Ectodermal cell (in vitro differentiated cells): ENCODE measurements at regions not wholly inside any gene's neighbourhood (a gene's known extent, or its start where the extent isn't known, plus 50 kb on each side); places are given as distances from the start of the nearest gene placed in this dataset.

ENCODE experiments used
- H3K27ac ChIP-seq: 2 replicates; pipeline ENCODE4 v1.7.0; 2013; ENCODE audit warnings: mild to moderate bottlenecking, low read depth, low read length; ENCODE audit not compliant: insufficient read depth, poor library complexity, severe bottlenecking
- H3K27me3 ChIP-seq: 2 replicates; pipeline ENCODE4 v1.7.0; 2013; ENCODE audit warnings: mild to moderate bottlenecking, low read length; ENCODE audit not compliant: insufficient read depth, control insufficient read depth, poor library complexity, severe bottlenecking
- H3K36me3 ChIP-seq: one replicate; pipeline ENCODE4 v1.7.0; 2013; ENCODE audit warnings: low read length; ENCODE audit not compliant: control insufficient read depth, insufficient read depth
- H3K4me1 ChIP-seq: one replicate; pipeline ENCODE4 v1.7.0; 2013; ENCODE audit warnings: low read length; ENCODE audit not compliant: control insufficient read depth, insufficient read depth
- H3K4me3 ChIP-seq: 2 replicates; pipeline ENCODE4 v1.7.0; 2013; ENCODE audit warnings: low read depth, low read length, control low read depth; ENCODE audit not compliant: insufficient read depth
- H3K9me3 ChIP-seq: 2 replicates; pipeline ENCODE4 v1.7.0; 2013; ENCODE audit warnings: mild to moderate bottlenecking, low read length, moderate library complexity; ENCODE audit not compliant: control insufficient read depth
- WGBS, 2 experiments: methylation state at CpG; one replicate each; pipeline ENCODE4 v1.1.7; 2013; ENCODE audit warnings: missing lambda C conversion rate in 2 of 2; 5-methylcytosine and 5-hydroxymethylcytosine counted together

- Histone ChIP-seq H3K27me3 (no peaks in the 10 kb centered on the region), H3K4me3 (no peak overlapping the region), H3K9me3 (no peaks in the 10 kb centered on the region), H3K4me1 (no peaks in the 10 kb centered on the region), H3K36me3 (no peaks in the 10 kb centered on the region), H3K27ac (no peak overlapping the region)
- WGBS, 2 experiments = 89% methylated on average over 6 of the region's 6 CpGs
Measured at GRCh38 chr12:118827606-118828005, 153.7 kb upstream of the SRRM4 start.

DNA sequence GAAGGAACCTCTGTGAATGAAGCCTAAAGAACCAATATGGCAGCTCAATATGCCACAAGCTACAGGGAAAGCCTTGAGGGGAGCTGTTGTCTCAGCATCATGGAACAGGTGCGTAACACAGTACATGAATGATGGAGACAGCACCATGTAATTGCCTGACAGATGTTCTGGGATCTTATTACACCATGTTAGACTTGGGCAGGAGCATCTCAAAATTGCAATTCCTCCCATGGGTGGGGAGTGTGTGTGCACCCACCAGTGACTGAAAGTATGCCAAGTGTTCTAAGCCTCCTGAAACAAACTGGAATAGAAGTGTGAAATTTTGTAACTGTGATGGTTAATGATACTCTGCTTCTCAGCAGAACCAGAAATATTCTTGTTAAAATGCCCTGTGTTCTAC lies 151.0 kb upstream of the SRRM4 start:
- H3K4me1 ChIP-seq = no peaks in the 10 kb centered on the region
- WGBS, 2 experiments = 97% methylated on average over 1 of the region's 1 CpG
- H3K27ac ChIP-seq = no peak overlapping the region

GRCh38 chr12:118835926-118836325 lies 145.4 kb upstream of the SRRM4 start:
- H3K36me3 ChIP-seq = no peaks in the 10 kb centered on the region
- no peak overlapping the region for H3K4me3 ChIP-seq
- no peak overlapping the region for H3K27ac ChIP-seq
- WGBS, 2 experiments = 91 to 93% methylated on average over 1 of the region's 1 CpG
- H3K27me3 ChIP-seq = no peaks in the 10 kb centered on the region
- no peaks in the 10 kb centered on the region for H3K9me3 ChIP-seq
- no peaks in the 10 kb centered on the region for H3K4me1 ChIP-seq

More for the DNA sequence above, 151.0 kb upstream of the SRRM4 start:
- H3K36me3 ChIP-seq = no peaks in the 10 kb centered on the region
- H3K4me3 ChIP-seq = no peak overlapping the region
- no peaks in the 10 kb centered on the region for H3K27me3 ChIP-seq
- no peaks in the 10 kb centered on the region for H3K9me3 ChIP-seq

DNA sequence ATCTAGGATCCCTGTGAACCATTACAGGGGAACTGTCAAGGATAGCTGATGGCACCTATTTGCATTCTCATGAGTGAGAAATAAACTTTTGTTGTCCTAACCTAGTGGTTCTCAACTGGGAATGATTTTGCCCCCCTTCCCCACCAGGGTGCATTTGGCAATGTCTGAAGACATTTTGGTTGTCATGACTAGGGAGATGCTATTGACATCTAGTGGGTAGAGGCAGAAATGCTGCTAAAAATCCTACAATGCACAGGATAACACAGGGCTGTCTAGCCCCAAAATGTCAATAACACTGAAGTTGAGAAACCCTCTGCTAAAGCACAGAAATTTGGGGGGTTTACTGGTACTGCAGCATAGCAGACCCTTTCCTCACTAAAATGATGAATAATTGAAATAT lies 140.9 kb upstream of the SRRM4 start:
- Histone ChIP-seq H3K4me1 (no peaks in the 10 kb centered on the region), H3K27me3 (no peaks in the 10 kb centered on the region), H3K36me3 (no peaks in the 10 kb centered on the region), H3K27ac (no peak overlapping the region), H3K4me3 (no peak overlapping the region), H3K9me3 (no peaks in the 10 kb centered on the region)

DNA sequence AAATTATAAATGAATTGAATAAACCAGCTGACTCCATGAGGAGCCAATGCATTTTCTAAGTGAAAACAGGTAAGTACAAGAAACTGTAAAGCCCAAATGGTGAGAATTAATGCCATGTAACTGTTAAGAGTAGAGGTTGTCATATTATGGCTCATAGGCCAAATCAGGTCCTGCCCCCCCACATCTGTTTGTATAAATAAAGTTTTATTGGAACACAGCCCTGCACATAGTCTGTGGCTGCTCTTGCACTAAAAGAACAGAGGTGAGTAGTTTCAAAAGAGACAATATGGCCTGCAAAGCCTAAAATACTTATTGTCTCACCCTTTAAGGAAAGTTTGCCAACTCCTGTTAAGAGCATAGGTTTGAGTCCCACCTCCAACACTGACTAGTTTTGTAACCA lies 140.5 kb upstream of the SRRM4 start:
- no peaks in the 10 kb centered on the region for H3K4me1 ChIP-seq
- H3K4me3 ChIP-seq = no peak overlapping the region
- no peak overlapping the region for H3K27ac ChIP-seq
- no peaks in the 10 kb centered on the region for H3K36me3 ChIP-seq
- no peaks in the 10 kb centered on the region for H3K9me3 ChIP-seq
- no peaks in the 10 kb centered on the region for H3K27me3 ChIP-seq

DNA sequence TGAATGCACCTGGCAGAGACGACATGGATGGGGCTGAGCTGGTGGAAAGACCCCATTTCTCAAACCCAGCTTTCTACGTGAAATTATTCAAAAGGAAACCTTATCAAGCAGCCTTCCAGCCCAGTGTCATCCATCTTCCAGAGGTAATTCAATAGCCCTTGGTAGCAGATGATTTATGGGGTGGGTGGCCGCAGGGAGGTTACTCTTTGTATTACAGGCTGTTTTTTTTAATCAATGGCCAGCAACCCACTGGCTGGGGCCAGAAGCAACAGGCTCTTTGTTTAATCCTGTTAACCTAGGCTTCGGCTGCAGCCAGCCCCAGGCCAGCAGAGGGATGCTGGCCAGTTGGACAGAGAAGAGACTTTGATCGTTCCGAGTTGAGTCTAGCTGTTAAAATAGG lies 139.8 kb upstream of the SRRM4 start:
- WGBS, 2 experiments = 83% methylated on average over 6 of the region's 6 CpGs
- H3K27ac ChIP-seq = no peak overlapping the region
- H3K4me3 ChIP-seq = no peak overlapping the region
- H3K36me3 ChIP-seq = no peaks in the 10 kb centered on the region
- H3K27me3 ChIP-seq = no peaks in the 10 kb centered on the region
- H3K4me1 ChIP-seq = no peaks in the 10 kb centered on the region
- H3K9me3 ChIP-seq = no peaks in the 10 kb centered on the region

DNA sequence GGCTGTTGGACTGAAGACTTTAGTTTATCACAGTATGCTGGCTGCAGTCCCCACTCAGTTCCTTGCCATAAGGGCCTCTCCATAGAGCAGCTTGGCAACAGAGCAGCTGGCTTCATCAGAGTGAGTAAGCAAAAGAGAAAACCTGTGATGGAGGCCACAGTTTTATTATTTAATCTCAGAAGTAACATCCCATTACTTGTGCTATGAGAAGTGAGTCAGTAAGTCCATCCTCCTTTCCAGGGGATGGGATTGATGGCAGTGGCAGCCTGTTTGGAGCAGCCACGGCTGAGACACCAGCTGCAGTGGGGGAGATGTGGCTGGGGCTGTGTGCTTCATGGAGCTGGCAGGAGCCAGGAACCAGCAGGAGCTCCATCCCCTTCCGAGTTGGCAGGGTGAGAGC lies 138.5 kb upstream of the SRRM4 start:
- WGBS, 2 experiments = 77 to 79% methylated on average over 2 of the region's 2 CpGs
- H3K27ac ChIP-seq = no peak overlapping the region
- H3K4me1 ChIP-seq = no peaks in the 10 kb centered on the region
- H3K4me3 ChIP-seq = no peak overlapping the region
- no peaks in the 10 kb centered on the region for H3K36me3 ChIP-seq
- no peaks in the 10 kb centered on the region for H3K27me3 ChIP-seq
- H3K9me3 ChIP-seq = no peaks in the 10 kb centered on the region

- Histone ChIP-seq H3K4me1 (no peaks in the 10 kb centered on the region), H3K9me3 (no peaks in the 10 kb centered on the region), H3K27me3 (no peaks in the 10 kb centered on the region), H3K27ac (no peak overlapping the region), H3K36me3 (no peaks in the 10 kb centered on the region), H3K4me3 (no peak overlapping the region)
- 88 to 92% methylated on average over 2 of the region's 2 CpGs for WGBS, 2 experiments
Measured at GRCh38 chr12:118846416-118846815, 134.9 kb upstream of the SRRM4 start.

DNA sequence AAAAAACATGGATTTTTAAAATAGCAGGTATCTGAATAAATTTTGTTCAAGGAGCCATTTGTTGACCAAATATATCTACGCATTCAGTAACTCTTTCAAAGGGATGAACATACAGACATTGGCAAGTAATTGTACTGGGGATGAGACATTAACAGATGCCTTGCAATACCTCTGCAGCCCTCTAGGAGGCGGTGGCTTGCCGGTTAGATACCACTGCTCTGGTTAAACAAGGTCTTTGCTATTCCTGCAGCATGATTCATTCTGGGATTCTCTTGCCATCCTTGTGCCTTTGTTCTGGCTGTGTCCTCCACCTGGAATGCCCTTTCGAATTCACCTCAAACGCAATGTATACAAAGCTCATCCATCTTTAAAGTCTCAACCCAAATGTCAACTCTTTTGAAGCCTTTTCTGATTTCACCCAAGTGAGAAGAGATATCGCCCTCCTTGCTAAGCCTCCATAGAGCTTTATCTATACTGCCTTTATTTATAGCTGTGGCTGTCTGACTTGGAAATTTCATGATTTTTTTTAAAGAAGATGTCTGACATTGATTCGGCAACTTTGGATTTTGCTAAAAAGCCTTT lies 131.0 kb upstream of the SRRM4 start:
- no peak overlapping the region for H3K27ac ChIP-seq
- no peaks in the 10 kb centered on the region for H3K27me3 ChIP-seq
- no peaks in the 10 kb centered on the region for H3K36me3 ChIP-seq
- no peaks in the 10 kb centered on the region for H3K4me1 ChIP-seq
- no peaks in the 10 kb centered on the region for H3K9me3 ChIP-seq
- no peak overlapping the region for H3K4me3 ChIP-seq
- WGBS, 2 experiments = 39 to 51% methylated on average over 6 to 7 of the region's 7 CpGs

GRCh38 chr12:118851891-118852290 lies 129.4 kb upstream of the SRRM4 start:
- Histone ChIP-seq H3K9me3 (no peaks in the 10 kb centered on the region), H3K4me1 (no peaks in the 10 kb centered on the region), H3K27ac (no peak overlapping the region), H3K4me3 (no peak overlapping the region), H3K36me3 (no peaks in the 10 kb centered on the region), H3K27me3 (no peaks in the 10 kb centered on the region)
- 70 to 87% methylated on average over 2 of the region's 2 CpGs for WGBS, 2 experiments

DNA sequence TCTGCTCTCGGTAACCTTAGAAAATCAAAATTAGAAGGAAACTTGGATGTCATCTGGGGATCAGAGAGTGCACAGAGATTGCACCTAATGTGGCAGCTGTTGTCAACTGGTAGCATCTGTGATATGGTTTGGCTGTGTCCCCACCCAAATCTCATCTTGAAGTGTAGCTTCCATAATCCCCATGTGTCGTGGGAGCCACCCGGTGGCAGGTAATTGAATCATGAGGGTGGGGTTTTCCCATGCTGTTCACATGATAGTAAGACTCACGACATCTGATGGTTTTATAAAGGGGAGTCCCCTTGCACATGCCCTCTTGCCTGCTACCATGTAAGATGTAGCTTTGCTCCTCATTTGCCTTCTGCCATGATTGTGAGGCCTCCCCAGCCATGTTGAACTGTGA lies 127.7 kb upstream of the SRRM4 start:
- H3K27me3 ChIP-seq = no peaks in the 10 kb centered on the region
- WGBS, 2 experiments = 83% methylated on average over 4 of the region's 4 CpGs

More for the DNA sequence above, 127.7 kb upstream of the SRRM4 start:
- Histone ChIP-seq H3K27ac (no peak overlapping the region), H3K4me1 (no peaks in the 10 kb centered on the region), H3K36me3 (no peaks in the 10 kb centered on the region), H3K9me3 (no peaks in the 10 kb centered on the region), H3K4me3 (no peak overlapping the region)
